IMR-90 (cell line): ENCODE measurements at regions not wholly inside any gene's neighbourhood (a gene's known extent, or its start where the extent isn't known, plus 50 kb on each side); places are given as distances from the start of the nearest gene placed in this dataset.

Experiments used
- ATAC-seq: fragments of 200-7000 bp; cut with Tn5 transposase; 2 replicates; pipeline ENCODE4 v1.9.1; 2020; ENCODE audit warnings: low read depth, mild to moderate bottlenecking, moderate library complexity
- BruUV-seq: library from RNA; stranded (reverse); fragments of 400-500 nt; replicated peaks from 2 replicates; lab custom pipeline; 2021; lab: Mats Ljungman, UMichigan
- CTCF ChIA-PET: fragments of 300-600 bp; formaldehyde crosslinking; extraction: SDS; loops from one replicate; lab custom pipeline; 2021; ENCODE audit warnings: antibody characterized with exemption; lab: Yijun Ruan, JAX
- POLR2A ChIA-PET: fragments of 300-600 bp; sonication (Branson Sonifier 250); formaldehyde crosslinking; loops from one replicate; lab custom pipeline; 2022; ENCODE audit warnings: antibody characterized with exemption; ENCODE audit not compliant: unreplicated experiment; lab: Charles Lee
- DNase-seq: peaks from one replicate; pipeline ENCODE4 v3.0.0; 2013
- H2AFZ ChIP-seq: replicated peaks from 2 replicates; pipeline ENCODE3; 2013; ENCODE audit warnings: low read length, mild to moderate bottlenecking; ENCODE audit not compliant: poor library complexity
- H2AK5ac ChIP-seq: 2 replicates; pipeline ENCODE4 v1.6.1; 2013; ENCODE audit warnings: low read depth, low read length, inconsistent platforms
- H2AK9ac ChIP-seq: replicated peaks from 2 replicates; pipeline ENCODE3; 2013; ENCODE audit warnings: mild to moderate bottlenecking, low read depth, low read length, moderate library complexity; ENCODE audit not compliant: poor library complexity
- H2BK120ac ChIP-seq: 2 replicates; pipeline ENCODE4 v1.6.1; 2013; ENCODE audit warnings: low read depth, low read length, inconsistent platforms
- H2BK15ac ChIP-seq: 3 replicates; pipeline ENCODE4 v1.6.1; 2013; ENCODE audit warnings: low read depth, low read length, inconsistent platforms
- H2BK20ac ChIP-seq: 2 replicates; pipeline ENCODE4 v1.6.1; 2013; ENCODE audit warnings: low read depth, mild to moderate bottlenecking, inconsistent platforms, low read length, moderate library complexity
- H2BK5ac ChIP-seq: 2 replicates; pipeline ENCODE4 v1.6.1; 2013; ENCODE audit warnings: mild to moderate bottlenecking, low read depth, low read length, inconsistent platforms; ENCODE audit not compliant: poor library complexity, severe bottlenecking
- H3K14ac ChIP-seq: replicated peaks from 2 replicates; pipeline ENCODE4 v1.6.1; 2013; ENCODE audit warnings: low read depth, low read length, inconsistent platforms
- H3K18ac ChIP-seq: 2 replicates; pipeline ENCODE4 v1.6.1; 2013; ENCODE audit warnings: low read depth, low read length, control low read depth
- H3K23ac ChIP-seq: 2 replicates; pipeline ENCODE4 v1.6.1; 2013; ENCODE audit warnings: low read depth, low read length, inconsistent platforms
- H3K27ac ChIP-seq: 2 replicates; pipeline ENCODE4 v1.5.1; 2013; ENCODE audit warnings: mild to moderate bottlenecking, control low read depth, low read length; ENCODE audit not compliant: insufficient read depth
- H3K27me3 ChIP-seq: 2 replicates; pipeline ENCODE4 v1.6.1; 2013; ENCODE audit warnings: low read length; ENCODE audit not compliant: control insufficient read depth, insufficient read depth
- H3K36me3 ChIP-seq: 2 replicates; pipeline ENCODE4 v1.6.1; 2013; ENCODE audit warnings: low read length, mixed read lengths; ENCODE audit not compliant: control insufficient read depth, insufficient read depth
- H3K4ac ChIP-seq: 2 replicates; pipeline ENCODE4 v1.6.1; 2013; ENCODE audit warnings: low read depth, low read length, inconsistent platforms
- H3K4me1 ChIP-seq: 2 replicates; pipeline ENCODE4 v1.6.1; 2013; ENCODE audit warnings: low read length, mixed read lengths; ENCODE audit not compliant: control insufficient read depth, insufficient read depth
- H3K4me2 ChIP-seq: 2 replicates; pipeline ENCODE4 v1.6.1; 2013; ENCODE audit warnings: low read depth, mild to moderate bottlenecking, control low read depth, low read length, moderate library complexity
- H3K4me3 ChIP-seq: 2 replicates; pipeline ENCODE4 v1.5.1; 2013; ENCODE audit warnings: low read depth, mild to moderate bottlenecking, control low read depth, low read length, moderate library complexity; ENCODE audit not compliant: insufficient read depth
- H3K56ac ChIP-seq: 2 replicates; pipeline ENCODE4 v1.6.1; 2013; ENCODE audit warnings: low read length, inconsistent platforms; ENCODE audit not compliant: insufficient read depth; ENCODE audit errors: extremely low read depth
- H3K79me1 ChIP-seq, 2 experiments: 2 replicates each; pipeline ENCODE4 v1.6.1; 2013; ENCODE audit warnings: low read length in 2 of 2, inconsistent platforms in 1 of 2, low read depth in 1 of 2
- H3K9ac ChIP-seq: 2 replicates; pipeline ENCODE4 v1.6.1; 2013; ENCODE audit warnings: low read depth, low read length, control low read depth
- H3K9me1 ChIP-seq: 2 replicates; pipeline ENCODE4 v1.6.1; 2013; ENCODE audit warnings: low read length, inconsistent platforms; ENCODE audit not compliant: insufficient read depth
- H3K9me3 ChIP-seq: 2 replicates; pipeline ENCODE4 v1.6.1; 2013; ENCODE audit warnings: low read length; ENCODE audit not compliant: control insufficient read depth, insufficient read depth
- H4K20me1 ChIP-seq: 2 replicates; pipeline ENCODE4 v1.6.1; 2013; ENCODE audit warnings: low read length, inconsistent platforms; ENCODE audit not compliant: insufficient read depth
- H4K5ac ChIP-seq: 2 replicates; pipeline ENCODE4 v1.6.1; 2013; ENCODE audit warnings: mild to moderate bottlenecking, low read depth, low read length, control low read depth
- H4K8ac ChIP-seq, 2 experiments: 2 replicates each; pipeline ENCODE4 v1.6.1; 2013; ENCODE audit warnings: low read depth in 2 of 2, low read length in 2 of 2, control low read depth in 1 of 2, inconsistent platforms in 1 of 2
- H4K91ac ChIP-seq: 2 replicates; pipeline ENCODE4 v1.6.1; 2013; ENCODE audit warnings: low read depth, low read length, inconsistent platforms; ENCODE audit not compliant: insufficient read depth
- BHLHE40 ChIP-seq: fragments of 150-350 bp; IDR thresholded peaks from 2 replicates; pipeline ENCODE4 v1.6.1; 2016; ENCODE audit warnings: mild to moderate bottlenecking, low read depth, low read length
- CEBPB ChIP-seq: IDR thresholded peaks from 2 replicates; pipeline ENCODE4 v1.6.1; 2012; ENCODE audit warnings: low read depth, low read length, improper control_type of control experiment
- CHD1 ChIP-seq: IDR thresholded peaks from 2 replicates; pipeline ENCODE4 v1.6.1; 2012; ENCODE audit warnings: low read depth, low read length, improper control_type of control experiment
- FOS ChIP-seq: fragments of 150-350 bp; IDR thresholded peaks from 2 replicates; pipeline ENCODE4 v1.6.1; 2016; ENCODE audit warnings: low read depth, low read length
- MAFK ChIP-seq: IDR thresholded peaks from 2 replicates; pipeline ENCODE4 v1.6.1; 2012; ENCODE audit warnings: low read depth, low read length, improper control_type of control experiment
- MAZ ChIP-seq: IDR thresholded peaks from 2 replicates; pipeline ENCODE4 v1.6.1; 2012; ENCODE audit warnings: low read depth, mild to moderate bottlenecking, low read length, improper control_type of control experiment, moderate library complexity, borderline replicate concordance
- MXI1 ChIP-seq: IDR thresholded peaks from 2 replicates; pipeline ENCODE4 v1.6.1; 2012; ENCODE audit warnings: low read depth, mild to moderate bottlenecking, low read length, moderate library complexity, borderline replicate concordance
- POLR2A ChIP-seq: IDR thresholded peaks from 2 replicates; pipeline ENCODE4 v1.6.1; 2012; ENCODE audit warnings: mild to moderate bottlenecking, low read depth, low read length
- SMC3 ChIP-seq: fragments of 150-350 bp; IDR thresholded peaks from 2 replicates; pipeline ENCODE4 v1.6.1; 2016; ENCODE audit warnings: low read depth, mild to moderate bottlenecking, antibody characterized with exemption, low read length, moderate library complexity
- WGBS, 2 experiments: methylation state at CpG; one replicate each; pipeline versions ENCODE4 v1.1.5 to v1.1.7; 2013; ENCODE audit warnings: missing lambda C conversion rate in 2 of 2; ENCODE audit not compliant: insufficient read length in 1 of 2; ENCODE audit errors: extremely low coverage in 2 of 2; 5-methylcytosine and 5-hydroxymethylcytosine counted together
- dilution Hi-C: fragments of 300-500 bp; cut with HindIII; formaldehyde crosslinking; loops from one replicate; pipeline ENCODE4 v1.14.3; 2018; ENCODE audit warnings: low sequenced_read_pairs; ENCODE audit not compliant: unreplicated experiment
- in situ Hi-C: fragments of 300-500 bp; cut with MboI; formaldehyde crosslinking; loops from 3 replicates; pipeline ENCODE4 v1.14.3; 2019; ENCODE audit warnings: low sequenced_read_pairs, inconsistent platforms, mixed read lengths
- intact Hi-C: fragments of 100-400 bp; cut with micrococcal nuclease; formaldehyde crosslinking; loops from 2 replicates; pipeline ENCODE4 v1.10.0; 2022
- TF ChIP-seq, protein P1 (sequence below): conservative IDR thresholded peaks from 2 replicates; pipeline ENCODE4 v1.5.1; 2012; ENCODE audit warnings: mild to moderate bottlenecking, low read depth, low read length, improper control_type of control experiment
- TF ChIP-seq, protein P2 (sequence below): fragments of 150-350 bp; IDR thresholded peaks from 2 replicates; pipeline ENCODE4 v1.6.1; 2017; ENCODE audit warnings: mild to moderate bottlenecking, antibody characterized with exemption, low read length, low read depth
- TF ChIP-seq, protein P3 (sequence below): fragments of 150-350 bp; IDR thresholded peaks from 2 replicates; pipeline ENCODE4 v1.6.1; 2016; ENCODE audit warnings: low read depth, mild to moderate bottlenecking, low read length, moderate library complexity, borderline replicate concordance

DNA sequence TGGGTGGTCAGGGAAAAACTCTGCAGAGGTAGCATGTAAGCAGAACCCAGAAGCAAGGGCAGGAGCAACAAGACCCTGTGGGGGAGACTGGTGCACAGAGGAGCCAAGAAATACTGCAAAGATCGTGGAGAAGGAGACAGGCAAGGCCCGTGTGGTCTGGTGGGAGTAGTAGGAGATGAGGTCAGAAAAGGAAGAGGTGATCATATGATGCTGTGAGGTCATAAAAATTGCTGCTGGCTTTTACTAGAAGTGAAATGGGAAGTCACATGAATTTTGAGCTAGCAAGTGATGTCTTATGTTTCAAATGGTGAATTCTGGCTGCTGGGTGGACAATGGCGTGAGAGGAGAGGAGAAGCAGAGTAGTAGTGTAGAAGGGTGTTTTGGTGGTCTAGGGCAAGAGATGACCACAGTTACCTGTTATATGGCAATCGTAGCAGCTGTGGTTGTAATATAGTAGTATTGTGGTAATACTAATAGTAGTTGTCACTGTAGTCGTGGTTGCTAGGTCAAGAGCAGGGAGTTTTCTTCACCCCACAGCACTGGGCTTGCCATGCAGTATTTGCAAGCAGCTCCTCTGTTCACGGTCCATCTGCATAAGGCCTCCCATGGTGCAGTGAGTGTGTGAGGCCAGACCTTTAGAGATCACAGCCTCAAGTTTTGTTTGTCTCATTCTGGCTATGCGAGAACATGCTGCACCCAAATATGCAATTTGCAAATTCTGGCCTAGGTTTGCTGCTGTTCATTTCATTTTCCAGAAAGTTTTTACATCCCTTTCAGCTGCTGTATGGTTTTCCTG lies 205.0 kb downstream of the TSHZ3 start (continued):
- no peak for TF ChIP-seq MXI1

DNA sequence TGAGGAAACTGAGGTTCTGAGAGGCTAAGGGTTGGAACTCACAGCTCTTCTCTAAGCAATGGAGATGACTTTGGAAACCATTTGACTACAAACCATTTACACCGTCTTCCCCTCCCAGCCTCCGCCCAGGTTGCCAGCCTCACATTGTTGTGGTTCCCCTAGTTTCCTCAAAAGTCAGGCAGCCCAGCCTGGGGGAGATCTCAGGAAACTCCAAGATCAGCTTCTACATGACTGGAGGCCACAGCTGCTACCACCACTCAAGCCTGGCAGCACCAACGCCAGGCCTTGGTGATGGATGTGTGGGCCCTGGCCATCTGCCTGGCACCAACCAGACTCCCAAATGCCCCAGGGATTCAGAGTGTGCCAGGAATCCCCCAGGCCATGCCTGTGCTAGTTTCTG lies 207.9 kb downstream of the TSHZ3 start:
- in situ Hi-C loops, result no loop called here
- CTCF ChIA-PET, result no interaction called here
- TF ChIP-seq, protein P1, sequence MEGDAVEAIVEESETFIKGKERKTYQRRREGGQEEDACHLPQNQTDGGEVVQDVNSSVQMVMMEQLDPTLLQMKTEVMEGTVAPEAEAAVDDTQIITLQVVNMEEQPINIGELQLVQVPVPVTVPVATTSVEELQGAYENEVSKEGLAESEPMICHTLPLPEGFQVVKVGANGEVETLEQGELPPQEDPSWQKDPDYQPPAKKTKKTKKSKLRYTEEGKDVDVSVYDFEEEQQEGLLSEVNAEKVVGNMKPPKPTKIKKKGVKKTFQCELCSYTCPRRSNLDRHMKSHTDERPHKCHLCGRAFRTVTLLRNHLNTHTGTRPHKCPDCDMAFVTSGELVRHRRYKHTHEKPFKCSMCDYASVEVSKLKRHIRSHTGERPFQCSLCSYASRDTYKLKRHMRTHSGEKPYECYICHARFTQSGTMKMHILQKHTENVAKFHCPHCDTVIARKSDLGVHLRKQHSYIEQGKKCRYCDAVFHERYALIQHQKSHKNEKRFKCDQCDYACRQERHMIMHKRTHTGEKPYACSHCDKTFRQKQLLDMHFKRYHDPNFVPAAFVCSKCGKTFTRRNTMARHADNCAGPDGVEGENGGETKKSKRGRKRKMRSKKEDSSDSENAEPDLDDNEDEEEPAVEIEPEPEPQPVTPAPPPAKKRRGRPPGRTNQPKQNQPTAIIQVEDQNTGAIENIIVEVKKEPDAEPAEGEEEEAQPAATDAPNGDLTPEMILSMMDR, result no peak
- TF ChIP-seq, protein P2, sequence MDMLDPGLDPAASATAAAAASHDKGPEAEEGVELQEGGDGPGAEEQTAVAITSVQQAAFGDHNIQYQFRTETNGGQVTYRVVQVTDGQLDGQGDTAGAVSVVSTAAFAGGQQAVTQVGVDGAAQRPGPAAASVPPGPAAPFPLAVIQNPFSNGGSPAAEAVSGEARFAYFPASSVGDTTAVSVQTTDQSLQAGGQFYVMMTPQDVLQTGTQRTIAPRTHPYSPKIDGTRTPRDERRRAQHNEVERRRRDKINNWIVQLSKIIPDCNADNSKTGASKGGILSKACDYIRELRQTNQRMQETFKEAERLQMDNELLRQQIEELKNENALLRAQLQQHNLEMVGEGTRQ, result no peak
- no peak for TF ChIP-seq MAFK
- TF ChIP-seq, protein P3, sequence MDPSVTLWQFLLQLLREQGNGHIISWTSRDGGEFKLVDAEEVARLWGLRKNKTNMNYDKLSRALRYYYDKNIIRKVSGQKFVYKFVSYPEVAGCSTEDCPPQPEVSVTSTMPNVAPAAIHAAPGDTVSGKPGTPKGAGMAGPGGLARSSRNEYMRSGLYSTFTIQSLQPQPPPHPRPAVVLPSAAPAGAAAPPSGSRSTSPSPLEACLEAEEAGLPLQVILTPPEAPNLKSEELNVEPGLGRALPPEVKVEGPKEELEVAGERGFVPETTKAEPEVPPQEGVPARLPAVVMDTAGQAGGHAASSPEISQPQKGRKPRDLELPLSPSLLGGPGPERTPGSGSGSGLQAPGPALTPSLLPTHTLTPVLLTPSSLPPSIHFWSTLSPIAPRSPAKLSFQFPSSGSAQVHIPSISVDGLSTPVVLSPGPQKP, result no peak
- no peak for TF ChIP-seq MAZ
- TF ChIP-seq MXI1, result no peak
- no peak for TF ChIP-seq POLR2A
- no peak for TF ChIP-seq FOS
- TF ChIP-seq BHLHE40, result no peak
- no peak for TF ChIP-seq CHD1
- no peak for TF ChIP-seq CEBPB
- no peak for TF ChIP-seq SMC3

More for the DNA sequence above, 207.9 kb downstream of the TSHZ3 start:
- Histone ChIP-seq H3K79me1 (peaks cover 0 to 8% of the 10 kb centered on the region in 2 experiments; a peak in 1 of 4 replicates), H3K14ac (peak overlapping the region; percentile 98), H3K27ac (no peak overlapping the region; the same call in 1 of the 2 replicates), H3K9ac (no peak overlapping the region), H3K36me3 (no peaks in the 10 kb centered on the region), H3K4me3 (no peak overlapping the region), H2BK15ac (peak overlapping the region; percentile 64), H2AK9ac (peak overlapping the region; percentile 57), H4K20me1 (no peaks in the 10 kb centered on the region), H4K91ac (peak overlapping the region; percentile 92), H3K27me3 (no peaks in the 10 kb centered on the region), H3K9me3 (no peaks in the 10 kb centered on the region), H3K56ac (peak overlapping the region; percentile 50), H4K5ac (peak overlapping the region; percentile 91; the same call in 1 of the 2 replicates), H4K8ac (peak overlapping the region; percentile 87), H3K18ac (peak overlapping the region; percentile 92; the same call in 1 of the 2 replicates), H3K4me1 (peaks cover 26% of the 10 kb centered on the region), H3K4ac (peak overlapping the region; percentile 98), H2BK5ac (peak overlapping the region; percentile 97), H2BK120ac (peak overlapping the region; percentile 98), H2BK20ac (peak overlapping the region; percentile 98), H2AFZ (peak overlapping the region; percentile 85), H2AK5ac (peak overlapping the region; percentile 91), H3K9me1 (peaks cover 19% of the 10 kb centered on the region), H3K23ac (peak overlapping the region; percentile 97), H3K4me2 (no peak overlapping the region)
- no peak for ATAC-seq
- 100% methylated on average over 1 of the region's 3 CpGs; no CpG with 5 or more reads in 1 of the 2 experiments for WGBS, 2 experiments
- BruUV-seq, result no TSS peak
- intact Hi-C loops (loop anchor here (2.0 kb wide), 1 partner anchor 74 kb away; no protein-coding TSS in a partner anchor), dilution Hi-C loops (no loop called here)
- POLR2A ChIA-PET, result no interaction called here
- DNase-seq, result no peak
